ENCODE measurements at regions not wholly inside any gene's neighbourhood (a gene's known extent, or its start where the extent isn't known, plus 50 kb on each side); places are given as distances from the start of the nearest gene placed in this dataset.

- TF ChIP-seq POLR2A (IDR thresholded peaks at IDR 0.05; ENCODE audit: low read depth, low read length) (no peak), TAF1 (IDR thresholded peaks at IDR 0.05; ENCODE audit: borderline replicate concordance, low read depth, low read length) (no peak)
These were observed 334.7 kb downstream of the HRH4 start for GRCh38 chr18:24795129-24795528.
